DMS53 (cell line): ENCODE measurements at regions not wholly inside any gene's neighbourhood (a gene's known extent, or its start where the extent isn't known, plus 50 kb on each side); places are given as distances from the start of the nearest gene placed in this dataset.

Source experiments
- DNase-seq: peaks from one replicate; lab custom pipeline; 2025; lab: John Stamatoyannopoulos, UW

DNA sequence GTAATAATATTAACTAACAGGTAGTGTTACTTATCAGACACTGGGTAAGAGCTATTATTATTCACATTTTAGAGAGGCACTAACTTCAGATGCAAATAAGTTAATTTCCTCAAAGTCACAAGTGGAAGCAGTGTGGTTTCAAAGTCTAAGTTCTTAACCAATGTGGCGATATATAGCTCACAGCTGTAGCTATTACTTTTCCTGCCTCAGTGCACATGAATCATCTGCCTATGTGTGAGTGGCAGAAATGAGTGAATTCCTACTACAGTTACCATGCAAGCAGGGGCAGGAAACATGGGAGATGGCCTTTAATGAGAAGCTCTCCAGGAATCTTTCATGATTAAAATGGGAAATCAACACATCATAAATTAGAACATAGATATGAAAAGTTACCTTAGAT is 126.2 kb upstream of the EYA4 start:
- no peak for DNase-seq

DNA sequence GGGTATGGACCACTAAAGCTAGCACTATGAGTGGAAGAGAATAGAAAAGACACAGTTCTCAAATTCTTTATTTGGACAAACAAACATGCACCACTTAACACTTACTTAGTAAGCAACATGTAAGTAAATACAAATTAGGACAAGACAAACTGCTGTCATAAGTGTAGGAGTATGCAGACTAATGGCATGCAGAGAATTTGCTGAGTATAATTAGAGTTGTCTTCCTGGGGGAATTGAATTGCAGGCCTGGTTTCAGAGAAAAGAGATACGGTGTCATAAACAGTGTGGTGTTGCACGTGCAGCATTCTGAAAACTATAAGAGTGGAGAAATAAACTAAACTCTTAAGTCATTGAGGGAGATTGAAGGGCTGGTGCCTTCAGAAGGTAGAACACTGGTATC is 125.2 kb upstream of the EYA4 start:
- no peak for DNase-seq

- DNase-seq: peak; percentile 13
Observed at GRCh38 chr6:133128191-133128590, 113.0 kb upstream of the EYA4 start.

GRCh38 chr6:133129556-133129955 is 111.6 kb upstream of the EYA4 start:
- DNase-seq: no peak

DNA sequence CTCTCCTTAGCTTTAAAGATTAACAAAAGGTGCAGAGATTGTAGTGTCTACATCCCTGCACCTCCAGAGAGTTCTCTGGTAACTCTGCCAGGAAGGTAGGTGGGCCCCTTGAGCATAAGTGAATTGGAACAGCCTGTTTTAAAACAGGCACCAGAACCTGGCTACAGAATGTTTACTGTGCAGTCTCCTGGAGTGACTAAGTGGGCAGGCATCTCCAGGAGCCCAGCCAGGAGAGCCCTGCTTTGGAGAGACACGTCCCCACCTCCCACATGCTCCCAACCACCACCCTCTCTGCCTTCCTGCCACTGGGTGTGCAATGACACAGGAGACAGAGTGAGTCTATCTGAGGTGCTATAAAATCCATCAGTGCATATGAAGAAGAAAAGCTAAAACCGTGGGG is 110.3 kb upstream of the EYA4 start:
- peak; percentile 68 for DNase-seq

DNA sequence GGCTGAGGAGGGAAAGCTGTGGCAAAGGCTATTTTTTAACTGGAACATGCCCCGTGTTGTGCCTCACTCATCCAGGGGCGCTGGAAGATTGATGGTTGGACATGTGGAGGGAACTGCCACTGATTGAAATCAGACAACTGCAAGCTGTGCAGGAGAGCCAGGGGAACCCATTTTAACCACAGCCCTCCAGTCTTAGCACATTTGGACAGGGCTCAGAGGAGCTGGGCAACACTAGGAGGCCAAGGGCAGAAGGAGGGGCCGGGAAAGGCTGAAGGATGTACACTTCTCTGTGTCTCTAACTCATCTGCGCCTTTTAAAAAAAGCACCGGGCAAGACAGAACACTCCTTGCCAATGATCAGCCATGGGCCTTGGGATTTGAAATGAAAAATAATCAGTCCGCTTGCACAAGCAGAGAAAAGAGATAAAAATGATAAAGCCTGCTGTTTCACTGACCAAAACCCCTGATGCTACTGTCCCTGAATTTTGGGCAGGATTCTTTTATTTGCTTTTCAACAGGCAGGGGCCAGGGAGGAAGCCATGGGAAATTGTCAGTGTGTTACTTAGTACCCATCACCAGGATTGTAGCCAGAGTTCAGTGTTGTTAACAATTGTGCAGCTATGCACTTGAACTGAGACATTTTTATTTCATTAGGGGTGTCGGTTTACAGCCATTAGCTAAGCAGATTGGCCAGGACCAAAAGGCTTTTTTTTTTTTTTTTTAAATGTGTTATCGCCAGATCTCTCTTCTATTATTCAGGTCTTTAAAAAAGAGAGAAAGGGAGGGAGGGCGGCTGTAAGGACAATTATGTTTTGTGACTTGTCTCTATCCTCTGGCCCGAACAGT is 109.3 kb upstream of the EYA4 start:
- no peak for DNase-seq

GRCh38 chr6:133132466-133132971 is 108.6 kb upstream of the EYA4 start:
- DNase-seq: no peak

DNA sequence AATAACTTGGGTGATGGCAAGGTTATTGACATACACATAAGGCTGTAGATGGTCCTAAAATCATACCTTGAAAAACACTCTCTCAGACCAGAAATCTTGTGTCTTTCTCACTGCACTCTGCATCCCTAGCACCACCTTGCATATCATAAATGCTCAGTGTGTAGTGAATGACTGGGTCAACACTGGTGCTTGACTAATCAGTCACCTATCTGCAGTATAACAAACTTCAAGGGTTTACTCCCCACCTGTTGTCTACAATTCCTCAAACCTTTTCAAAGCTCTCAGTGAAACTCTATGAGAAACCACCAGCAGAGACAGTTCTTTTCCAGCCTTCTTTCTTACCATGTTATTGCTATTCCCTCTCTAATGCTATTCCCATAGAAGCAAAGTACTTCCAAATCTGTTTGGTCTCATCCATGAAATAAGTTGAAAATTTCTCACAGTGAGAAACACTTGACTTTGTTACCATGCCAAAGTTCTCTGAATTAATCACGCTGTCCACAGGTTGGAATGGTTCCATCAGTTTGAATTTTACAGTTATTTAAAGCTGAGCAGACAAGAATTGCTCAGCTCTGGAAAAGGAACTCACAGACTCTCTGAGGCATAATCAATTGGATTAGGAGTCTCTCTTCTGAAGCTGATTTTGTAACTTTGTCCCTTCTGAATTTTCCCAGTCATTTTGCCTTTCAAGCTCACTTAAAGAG is 104.8 kb upstream of the EYA4 start:
- DNase-seq: peak; percentile 3

DNA sequence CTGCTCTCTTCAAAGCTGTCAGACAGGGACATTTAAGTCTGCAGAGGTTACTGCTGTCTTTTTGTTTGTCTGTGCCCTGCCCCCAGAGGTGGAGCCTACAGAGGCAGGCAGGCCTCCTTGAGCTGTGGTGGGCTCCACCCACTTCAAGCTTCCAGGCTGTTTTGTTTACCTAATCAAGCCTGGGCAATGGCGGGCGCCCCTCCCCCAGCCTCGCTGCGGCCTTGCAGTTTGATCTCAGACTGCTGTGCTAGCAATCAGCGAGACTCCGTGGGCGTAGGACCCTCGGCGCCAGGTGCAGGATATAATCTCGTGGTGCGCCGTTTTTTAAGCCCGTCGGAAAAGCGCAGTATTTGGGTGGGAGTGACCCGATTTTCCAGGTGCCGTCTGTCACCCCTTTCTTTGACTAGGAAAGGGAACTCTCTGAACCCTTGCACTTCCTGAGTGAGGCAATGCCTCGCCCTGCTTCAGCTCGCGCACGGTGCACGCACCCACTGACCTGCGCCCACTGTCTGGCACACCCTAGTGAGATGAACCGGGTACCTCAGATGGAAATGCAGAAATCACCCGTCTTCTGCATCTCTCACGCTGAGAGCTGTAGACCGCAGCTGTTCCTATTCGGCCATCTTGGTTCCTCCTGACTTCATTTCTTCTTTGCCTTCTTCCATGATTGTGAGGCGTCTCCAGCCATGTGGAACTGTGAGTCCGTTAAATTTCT is 93.5 kb upstream of the EYA4 start:
- peak; percentile 77 for DNase-seq

- DNase-seq: no peak
Observed at GRCh38 chr6:133156689-133157088, 84.5 kb upstream of the EYA4 start.

GRCh38 chr6:133157995-133158394 is 83.2 kb upstream of the EYA4 start:
- no peak for DNase-seq

GRCh38 chr6:133159255-133159795 is 81.8 kb upstream of the EYA4 start:
- no peak for DNase-seq

- no peak for DNase-seq
Observed at GRCh38 chr6:133160536-133160935, 80.6 kb upstream of the EYA4 start.

DNA sequence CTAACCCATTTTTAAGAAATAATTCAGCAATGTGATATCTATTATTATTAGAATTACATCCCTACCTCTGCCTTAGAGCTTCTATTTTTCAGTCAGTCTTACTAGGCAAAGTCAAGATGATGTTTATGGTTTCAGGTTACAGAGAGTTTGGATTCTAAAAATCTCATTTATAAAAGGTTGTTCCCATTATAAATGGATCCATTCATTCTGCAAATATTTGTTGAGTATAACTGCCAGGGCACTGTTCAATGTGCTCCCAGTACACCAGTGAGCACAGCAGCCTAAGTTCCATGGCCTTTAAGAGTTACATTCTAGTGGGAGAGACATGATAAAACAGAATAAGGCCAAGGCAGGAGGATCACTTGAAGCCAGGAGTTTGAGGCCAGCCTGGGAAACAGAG is 75.9 kb upstream of the EYA4 start:
- DNase-seq: peak; percentile 15

- DNase-seq: no peak
Observed at GRCh38 chr6:133166766-133167165, 74.4 kb upstream of the EYA4 start.

- DNase-seq: no peak
Observed at GRCh38 chr6:133169901-133170300, 71.3 kb upstream of the EYA4 start.

GRCh38 chr6:133170602-133171001 is 70.6 kb upstream of the EYA4 start:
- DNase-seq: no peak

DNA sequence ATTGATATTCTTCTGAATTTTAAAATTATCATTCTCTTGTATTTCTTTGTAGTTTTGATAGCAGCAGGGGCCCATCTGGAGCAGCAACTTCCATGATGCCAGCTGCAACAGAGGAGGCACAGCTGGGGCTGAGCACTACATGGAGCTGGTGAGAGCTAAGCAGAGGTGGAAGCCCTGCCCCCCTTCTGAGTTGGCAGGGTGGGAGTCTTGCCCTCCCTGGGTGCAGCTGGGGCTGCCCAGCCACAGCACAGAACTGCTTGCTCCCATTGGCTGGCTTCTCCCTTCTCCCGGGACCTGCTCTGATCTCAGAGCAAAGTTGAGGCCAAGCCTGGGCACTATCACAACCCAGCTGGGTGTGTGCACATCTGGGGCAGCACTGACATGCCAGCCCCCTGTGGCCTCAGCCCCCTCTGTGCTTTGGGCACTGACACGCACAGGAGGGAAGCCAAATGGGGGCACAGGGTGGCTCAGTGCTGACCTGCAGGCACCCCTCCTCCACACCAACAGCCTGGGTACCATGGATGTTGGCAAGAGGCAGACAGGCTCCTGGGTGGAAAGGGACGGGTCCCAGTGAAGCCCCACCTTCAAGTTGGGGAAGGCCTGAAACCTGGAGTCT is 69.1 kb upstream of the EYA4 start:
- no peak for DNase-seq

- DNase-seq: no peak
Observed at GRCh38 chr6:133173276-133173675, 67.9 kb upstream of the EYA4 start.

DNA sequence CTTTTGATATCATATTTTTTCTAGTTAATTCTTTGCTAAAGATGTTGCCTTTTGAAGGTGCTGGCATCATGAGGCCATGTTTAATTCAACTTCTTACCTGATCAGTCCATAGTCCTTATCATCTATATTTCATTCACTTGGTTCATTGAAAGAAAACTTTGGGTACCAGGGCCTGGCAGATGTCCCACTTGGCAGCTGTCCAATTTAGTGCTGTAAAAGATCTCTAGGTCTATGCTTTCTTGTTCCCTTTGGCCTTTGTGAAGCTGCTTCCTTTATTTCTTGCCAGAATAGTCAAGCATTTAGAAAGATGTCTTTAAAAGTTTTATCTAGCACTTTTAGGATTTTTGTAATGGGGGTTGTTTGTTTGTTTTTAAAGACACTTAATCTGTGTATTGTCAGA is 61.7 kb upstream of the EYA4 start:
- DNase-seq: peak; percentile 7

DNA sequence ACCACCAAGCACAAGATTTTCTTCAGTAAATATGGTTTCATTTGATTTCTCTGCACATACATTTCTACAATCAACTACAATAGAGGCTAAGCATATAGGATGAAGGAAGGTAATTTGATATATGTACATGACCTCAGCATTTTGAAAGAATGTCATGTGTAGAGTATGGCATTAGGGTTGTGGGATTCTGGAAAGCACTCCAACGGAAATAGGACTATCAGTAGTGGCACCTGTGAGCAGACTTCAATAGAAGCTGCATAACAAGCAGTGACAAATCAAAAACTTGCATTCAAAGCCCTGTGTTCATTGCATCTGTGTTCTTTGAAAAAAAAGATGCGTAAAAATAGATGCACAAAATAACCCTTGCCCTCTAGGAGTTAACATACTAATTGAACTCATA is 57.5 kb upstream of the EYA4 start:
- peak; percentile 7 for DNase-seq

- DNase-seq: peak; percentile 45
Observed at GRCh38 chr6:133184798-133185372, 56.3 kb upstream of the EYA4 start.
